Psoas muscle (tissue), 7 donors: ENCODE measurements at regions not wholly inside any gene's neighbourhood (a gene's known extent, or its start where the extent isn't known, plus 50 kb on each side); places are given as distances from the start of the nearest gene placed in this dataset.

ENCODE experiments used
- ATAC-seq, 4 donors: fragments of 200-7000 bp; cut with Tn5 transposase; one replicate each; pipeline ENCODE4 v1.9.1; 2020; ENCODE audit warnings: moderate library complexity in 3 of 4, mild to moderate bottlenecking in 2 of 4
- DNase-seq, 2 donors: peaks; one replicate each; pipeline ENCODE4 v3.0.0-alpha.2; 2020
- H3K27ac ChIP-seq: fragments of 200-600 bp; one replicate; pipeline ENCODE4 v1.8.0; 2022
- H3K27me3 ChIP-seq, 3 donors: fragments of 200-600 bp in 1 of 3; one replicate each; pipeline versions ENCODE4 v1.6.1 to v1.8.0; 2013 to 2022; ENCODE audit warnings: low read length in 2 of 3, mild to moderate bottlenecking in 2 of 3, moderate library complexity in 1 of 3; ENCODE audit not compliant: insufficient read depth in 3 of 3
- H3K36me3 ChIP-seq, 2 donors: fragments of 200-600 bp in 1 of 2; one replicate each; pipeline versions ENCODE4 v1.6.1 to v1.8.0; 2013 to 2022; ENCODE audit warnings: low read depth in 1 of 2, mild to moderate bottlenecking in 1 of 2, moderate library complexity in 1 of 2; ENCODE audit not compliant: insufficient read depth in 1 of 2
- H3K4me1 ChIP-seq: fragments of 200-600 bp; one replicate; pipeline ENCODE4 v1.8.0; 2022
- H3K4me3 ChIP-seq: fragments of 200-600 bp; one replicate; pipeline ENCODE4 v1.8.0; 2022; ENCODE audit warnings: mild to moderate bottlenecking
- H3K9me3 ChIP-seq: fragments of 200-600 bp; one replicate; pipeline ENCODE4 v1.8.0; 2022
- WGBS, 3 donors: extraction: QIAGEN DNeasy Blood & Tissue Kit; methylation state at CpG; one replicate each; pipeline versions ENCODE4 v1.1.6 to v1.1.7; 2013; 5-methylcytosine and 5-hydroxymethylcytosine counted together
- intact Hi-C, 2 donors: fragments of 100-400 bp; cut with DNase I; formaldehyde crosslinking; loops; one replicate each; pipeline versions ENCODE4 v1.11.0 to v1.14.2; 2022
- TF ChIP-seq, protein P1 (sequence below): fragments of 200-600 bp; IDR thresholded peaks from one replicate; pipeline ENCODE4 v1.8.0; 2022; ENCODE audit warnings: antibody characterized with exemption
- donor health status: healthy with polysubstance abuse.
- donor health status: DM: no; HTN: no; CAD: no; lungs with moderate emphysema.
- donor health status: Bipolar disorder and iron deficiency.
- donor health status: healthy.
- donor health status: DM: yes; HTN: yes; CAD: no.
- donor health status: DM: no; HTN: no; CAD: no.
- donor health status: DM: yes; HTN: yes; CAD: no.

DNA sequence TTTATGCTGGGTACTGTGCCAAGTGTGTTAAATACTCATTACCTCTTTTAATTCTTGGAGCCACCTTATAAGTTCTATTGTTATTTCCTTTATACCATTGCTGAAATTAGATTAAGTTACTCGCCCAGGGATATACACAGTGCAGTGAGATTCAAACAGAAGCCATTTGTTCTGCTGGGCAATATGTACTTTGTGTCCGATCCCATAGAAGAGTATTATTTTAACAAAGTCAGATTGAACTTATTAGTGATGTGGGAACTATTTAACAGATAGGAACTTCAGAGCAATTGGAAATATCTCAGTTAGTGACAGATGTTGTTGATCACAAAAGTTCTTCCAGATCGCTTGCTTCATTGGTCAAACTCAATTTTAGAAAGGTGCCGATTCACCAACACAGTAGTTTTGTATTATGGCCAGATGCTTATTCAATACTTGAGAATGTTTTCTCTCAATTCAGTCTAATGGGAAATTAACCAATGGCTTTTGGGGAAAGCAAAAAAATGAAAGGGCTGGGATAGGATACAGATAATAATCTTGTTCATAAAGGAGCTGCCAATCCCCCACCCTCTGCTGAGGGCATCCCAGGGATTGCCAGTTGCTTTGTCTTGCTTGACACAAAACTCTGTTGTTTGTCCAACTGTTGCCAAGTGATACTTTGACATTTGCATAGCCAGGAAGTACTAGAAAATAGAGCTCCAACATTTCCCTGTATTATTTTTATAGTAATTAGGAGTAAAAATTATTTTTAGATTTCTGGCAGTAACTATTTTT, 94.8 kb upstream of the SEMA6A start:
- DNase-seq = no peak
- H3K27ac ChIP-seq = no peak overlapping the region
- H3K4me3 ChIP-seq = no peak overlapping the region
- intact Hi-C loops = no loop called here
- ATAC-seq = no peak
- 50 to 70% (median 52%) methylated on average over 4 of the region's 4 CpGs for WGBS, 3 donors
- no peaks in the 10 kb centered on the region for H3K36me3 ChIP-seq
- no peaks in the 10 kb centered on the region for H3K9me3 ChIP-seq
- H3K27me3 ChIP-seq = peaks cover 0 to 1% (median 0%) of the 10 kb centered on the region in 3 donors
- TF ChIP-seq, protein P1, sequence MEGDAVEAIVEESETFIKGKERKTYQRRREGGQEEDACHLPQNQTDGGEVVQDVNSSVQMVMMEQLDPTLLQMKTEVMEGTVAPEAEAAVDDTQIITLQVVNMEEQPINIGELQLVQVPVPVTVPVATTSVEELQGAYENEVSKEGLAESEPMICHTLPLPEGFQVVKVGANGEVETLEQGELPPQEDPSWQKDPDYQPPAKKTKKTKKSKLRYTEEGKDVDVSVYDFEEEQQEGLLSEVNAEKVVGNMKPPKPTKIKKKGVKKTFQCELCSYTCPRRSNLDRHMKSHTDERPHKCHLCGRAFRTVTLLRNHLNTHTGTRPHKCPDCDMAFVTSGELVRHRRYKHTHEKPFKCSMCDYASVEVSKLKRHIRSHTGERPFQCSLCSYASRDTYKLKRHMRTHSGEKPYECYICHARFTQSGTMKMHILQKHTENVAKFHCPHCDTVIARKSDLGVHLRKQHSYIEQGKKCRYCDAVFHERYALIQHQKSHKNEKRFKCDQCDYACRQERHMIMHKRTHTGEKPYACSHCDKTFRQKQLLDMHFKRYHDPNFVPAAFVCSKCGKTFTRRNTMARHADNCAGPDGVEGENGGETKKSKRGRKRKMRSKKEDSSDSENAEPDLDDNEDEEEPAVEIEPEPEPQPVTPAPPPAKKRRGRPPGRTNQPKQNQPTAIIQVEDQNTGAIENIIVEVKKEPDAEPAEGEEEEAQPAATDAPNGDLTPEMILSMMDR = no peak
- H3K4me1 ChIP-seq = no peaks in the 10 kb centered on the region

DNA sequence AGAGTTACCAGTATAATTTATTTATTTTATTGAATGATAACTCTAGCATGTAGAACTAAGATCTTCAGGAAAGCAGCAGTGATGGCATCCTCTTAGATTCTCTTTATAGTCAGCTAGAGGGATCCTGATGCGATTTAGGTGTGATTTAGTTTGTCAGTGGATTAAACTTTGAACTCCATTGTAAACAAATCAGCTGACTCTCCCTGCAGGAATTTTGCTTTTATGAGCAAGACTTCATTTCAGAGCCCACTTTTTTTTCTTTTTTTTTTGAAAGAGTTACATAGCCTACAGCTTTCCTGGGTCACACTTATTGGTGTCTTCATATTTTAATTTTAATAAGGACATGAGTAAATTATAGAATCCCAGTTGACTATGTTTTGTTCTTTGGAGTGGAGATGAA, 93.8 kb upstream of the SEMA6A start:
- WGBS, 3 donors = 83 to 90% (median 88%) methylated on average over 1 of the region's 1 CpG
- H3K36me3 ChIP-seq = no peaks in the 10 kb centered on the region
- H3K4me3 ChIP-seq = no peak overlapping the region
- peaks cover 0 to 1% (median 0%) of the 10 kb centered on the region in 3 donors for H3K27me3 ChIP-seq
- TF ChIP-seq, protein P1 = no peak
- intact Hi-C loops = no loop called here
- no peak overlapping the region for H3K27ac ChIP-seq
- DNase-seq = no peak
- no peak for ATAC-seq
- no peaks in the 10 kb centered on the region for H3K4me1 ChIP-seq
- no peaks in the 10 kb centered on the region for H3K9me3 ChIP-seq

- H3K4me3 ChIP-seq = no peak overlapping the region
- H3K27ac ChIP-seq = no peak overlapping the region
- H3K27me3 ChIP-seq = peaks cover 0 to 1% (median 0%) of the 10 kb centered on the region in 3 donors
- ATAC-seq (no peak), DNase-seq (no peak)
- no peaks in the 10 kb centered on the region for H3K4me1 ChIP-seq
- intact Hi-C loops = no loop called here
- WGBS, 3 donors = 21 to 31% (median 23%) methylated on average over 3 of the region's 3 CpGs
- H3K9me3 ChIP-seq = peaks cover under 1% of the 10 kb centered on the region
- TF ChIP-seq, protein P1 = no peak
- no peaks in the 10 kb centered on the region for H3K36me3 ChIP-seq
Measured at GRCh38 chr5:116666901-116667300, 92.3 kb upstream of the SEMA6A start.

DNA sequence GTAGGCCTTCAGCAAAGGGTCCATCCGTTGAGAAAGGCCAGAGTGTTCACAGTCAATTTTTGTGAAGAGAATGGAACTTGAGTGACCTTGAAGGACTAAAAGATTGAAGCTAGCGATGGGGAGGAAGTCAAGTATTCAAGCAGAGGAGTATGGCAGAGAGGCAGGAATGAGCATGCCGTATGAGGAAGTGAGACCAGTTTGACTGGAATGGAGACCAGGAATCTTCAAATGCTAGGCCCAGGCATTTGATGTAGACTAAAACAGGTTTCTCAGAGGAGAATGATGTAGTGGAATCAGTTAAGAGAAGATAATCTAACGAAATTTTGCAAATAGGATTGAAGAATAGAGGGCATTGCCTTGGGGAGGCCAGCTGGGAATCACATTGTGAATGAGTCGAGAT, 90.4 kb upstream of the SEMA6A start:
- no peaks in the 10 kb centered on the region for H3K36me3 ChIP-seq
- WGBS, 3 donors = 74 to 85% (median 76%) methylated on average over 5 of the region's 5 CpGs
- no peak overlapping the region for H3K4me3 ChIP-seq
- peaks cover 4% of the 10 kb centered on the region for H3K9me3 ChIP-seq
- TF ChIP-seq, protein P1 = no peak
- DNase-seq (no peak), ATAC-seq (no peak)
- H3K4me1 ChIP-seq = no peaks in the 10 kb centered on the region
- H3K27me3 ChIP-seq = peaks cover 0 to 1% (median 0%) of the 10 kb centered on the region in 3 donors
- intact Hi-C loops = no loop called here
- no peak overlapping the region for H3K27ac ChIP-seq

DNA sequence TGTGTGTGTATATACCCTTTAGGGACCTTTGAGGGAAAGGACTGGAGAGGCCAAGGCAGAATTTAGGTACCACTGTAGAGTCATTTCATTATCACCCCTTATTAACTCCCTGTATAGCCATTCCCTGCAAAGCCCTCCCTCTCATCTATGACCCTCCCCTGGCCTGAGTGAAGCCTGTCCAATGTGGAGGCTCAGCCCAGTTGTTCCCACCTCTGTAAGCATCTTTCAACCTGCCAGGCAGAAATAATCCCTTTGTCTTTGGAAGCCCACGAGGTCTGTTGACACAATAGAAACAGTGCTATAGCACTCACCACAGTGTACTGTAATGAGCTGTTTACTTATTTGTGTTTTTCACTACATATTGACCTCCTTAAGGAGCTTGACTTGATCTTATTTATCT, 88.5 kb upstream of the SEMA6A start:
- Histone ChIP-seq H3K27me3 (peaks cover 0 to 1% (median 0%) of the 10 kb centered on the region in 3 donors), H3K36me3 (no peaks in the 10 kb centered on the region), H3K4me3 (no peak overlapping the region), H3K4me1 (no peaks in the 10 kb centered on the region), H3K27ac (no peak overlapping the region), H3K9me3 (peaks cover 4% of the 10 kb centered on the region)
- DNase-seq (no peak), ATAC-seq (no peak)
- TF ChIP-seq, protein P1 = no peak
- intact Hi-C loops = no loop called here
- WGBS, 3 donors = 53 to 70% (median 65%) methylated on average over 1 of the region's 1 CpG
